HG02798 (cell line): ENCODE measurements at regions not wholly inside any gene's neighbourhood (a gene's known extent, or its start where the extent isn't known, plus 50 kb on each side); places are given as distances from the start of the nearest gene placed in this dataset.
"Not testable (repeated sequence)": the region's sequence is repeated elsewhere in the genome, so short reads cannot be mapped to it uniquely, and the experiment has no call there.

ENCODE experiments used
- ATAC-seq: cut with Tn5 transposase; IDR thresholded peaks from one replicate; pipeline ENCODE4 v1.9.1; 2021; ENCODE audit warnings: mild to moderate bottlenecking; ENCODE audit not compliant: unreplicated experiment, poor library complexity

- ATAC-seq: no peak
Observed at GRCh38 chr10:105761576-105762260, 1120.6 kb downstream of the SORCS3 start.

- no peak for ATAC-seq
Observed at GRCh38 chr10:105759669-105760068, 1118.6 kb downstream of the SORCS3 start.

- no peak for ATAC-seq
Observed at GRCh38 chr10:105758209-105758998, 1117.3 kb downstream of the SORCS3 start.

DNA sequence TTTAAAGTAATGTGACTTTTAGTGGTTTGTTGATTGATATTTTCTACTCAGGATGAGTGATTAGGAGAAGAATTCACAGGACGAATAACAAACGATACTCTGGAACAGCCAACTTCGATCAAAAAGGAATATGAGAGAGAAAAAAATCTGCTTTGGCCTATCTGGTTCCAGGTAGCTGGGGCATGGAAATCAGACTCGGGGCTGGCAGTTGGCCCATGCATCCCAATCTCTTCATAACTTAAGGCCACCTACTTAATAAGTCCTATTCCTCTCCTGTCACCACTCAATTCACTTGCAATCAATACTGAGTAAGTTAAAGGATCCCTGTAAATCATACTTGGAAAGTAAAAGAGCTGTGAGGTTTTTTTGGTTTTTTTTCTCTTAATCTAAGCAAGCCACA lies 1116.2 kb downstream of the SORCS3 start:
- ATAC-seq: no peak

GRCh38 chr10:105756386-105756785 lies 1115.3 kb downstream of the SORCS3 start:
- no peak for ATAC-seq

- no peak for ATAC-seq
Observed at GRCh38 chr10:105751688-105752087, 1110.6 kb downstream of the SORCS3 start.

DNA sequence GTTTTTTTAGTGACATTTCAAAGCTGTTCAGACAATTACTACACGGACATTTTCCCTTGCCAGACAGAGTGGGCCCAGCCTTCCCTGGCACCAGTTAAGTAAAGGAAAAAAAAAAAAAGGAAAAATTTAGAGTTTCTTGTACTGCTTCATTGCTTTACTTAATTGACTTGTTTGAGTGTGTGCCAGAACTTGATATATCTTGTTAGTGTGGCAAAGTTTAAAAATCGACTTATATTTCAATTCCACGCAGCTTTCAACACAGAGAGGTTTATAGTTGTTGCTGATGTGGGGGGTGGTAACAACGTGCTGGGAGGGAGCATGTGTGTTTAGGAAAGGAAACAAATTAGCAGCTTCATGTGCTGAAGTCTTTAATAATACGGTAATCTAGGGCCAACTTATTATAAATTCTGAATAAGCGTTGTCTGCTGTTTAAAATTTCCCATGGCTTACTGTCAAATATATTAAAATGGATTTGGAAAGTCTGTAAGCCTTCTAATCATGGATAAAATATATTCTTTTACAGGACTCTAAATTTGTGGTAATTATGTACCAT lies 1104.6 kb downstream of the SORCS3 start:
- no peak for ATAC-seq

DNA sequence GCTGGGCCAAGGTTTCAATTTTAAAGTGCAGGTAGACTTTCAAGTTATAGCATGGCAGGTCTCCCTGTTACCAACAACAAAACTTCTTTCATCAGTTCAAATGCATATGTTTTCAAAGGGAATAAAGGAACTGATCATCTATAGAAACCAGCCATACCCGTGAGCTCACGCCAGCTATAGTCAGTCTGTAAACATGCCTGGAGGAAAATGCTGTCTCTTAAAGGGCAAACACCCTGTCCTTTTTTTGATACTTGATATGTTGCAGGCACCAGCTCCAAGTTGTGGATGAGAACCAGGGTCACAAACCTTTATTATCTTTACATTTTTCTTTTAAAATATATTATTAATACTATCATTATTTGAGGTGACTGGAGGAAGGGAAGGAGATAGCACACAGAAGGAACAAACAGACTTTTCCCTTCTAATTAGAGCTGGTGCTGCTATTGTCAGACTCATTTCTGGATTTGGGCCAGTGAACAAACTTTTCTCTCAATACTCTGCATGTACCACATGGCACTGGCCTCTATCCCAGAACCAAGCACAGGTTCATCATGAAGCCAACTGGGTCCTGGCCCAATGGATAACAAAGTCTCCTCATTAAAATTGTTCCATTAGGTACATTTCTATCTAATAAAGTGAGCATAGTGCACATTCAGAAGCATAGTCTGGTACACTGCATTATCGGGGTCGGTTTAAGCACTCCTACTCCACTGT lies 1102.4 kb downstream of the SORCS3 start:
- ATAC-seq: no peak

DNA sequence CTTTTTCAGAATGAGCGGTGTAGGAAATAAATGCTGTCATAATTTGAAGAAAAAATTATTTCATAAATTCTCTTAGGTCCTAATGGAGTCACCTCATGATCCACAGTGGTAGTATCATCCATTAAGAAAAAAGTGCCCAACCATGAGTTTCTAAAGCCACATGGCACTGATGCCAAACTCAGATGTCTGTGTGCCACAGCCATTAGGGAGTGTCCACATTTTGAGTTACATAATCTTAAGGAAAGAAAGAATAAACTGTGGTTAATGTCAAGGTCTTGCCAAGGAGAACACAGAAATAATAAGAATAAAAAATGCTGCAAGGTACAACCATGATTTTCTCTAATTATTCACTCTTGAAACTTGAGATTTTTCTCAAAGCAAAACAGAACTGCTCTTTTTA lies 1101.8 kb downstream of the SORCS3 start:
- ATAC-seq: no peak

GRCh38 chr10:105742184-105742583 lies 1101.1 kb downstream of the SORCS3 start:
- ATAC-seq: no peak

GRCh38 chr10:105734479-105734878 lies 1093.4 kb downstream of the SORCS3 start:
- ATAC-seq: no peak

GRCh38 chr10:105733924-105734323 lies 1092.8 kb downstream of the SORCS3 start:
- no peak for ATAC-seq

GRCh38 chr10:105729428-105729827 lies 1088.3 kb downstream of the SORCS3 start:
- no peak for ATAC-seq

GRCh38 chr10:105727586-105727985 lies 1086.5 kb downstream of the SORCS3 start:
- not testable (repeated sequence) for ATAC-seq

DNA sequence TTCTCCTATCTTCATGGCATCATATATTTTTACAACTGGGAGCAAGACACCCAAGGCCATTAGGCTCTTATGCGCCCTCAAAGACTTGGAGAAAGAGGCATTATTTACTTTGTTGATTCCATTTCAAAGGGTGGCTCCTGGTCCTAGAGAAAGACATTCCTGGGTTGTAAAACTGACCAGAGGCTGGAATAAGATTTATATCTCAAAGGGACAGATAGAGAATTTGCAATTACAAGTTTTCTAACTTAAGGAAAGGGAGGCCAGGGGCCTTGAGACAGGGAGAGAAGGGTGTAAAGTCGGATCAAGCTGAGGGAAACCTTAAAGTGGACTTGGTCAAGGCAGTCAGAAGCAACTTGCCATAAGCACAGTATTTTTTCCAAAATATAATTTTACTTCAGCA lies 1086.0 kb downstream of the SORCS3 start:
- no peak for ATAC-seq

DNA sequence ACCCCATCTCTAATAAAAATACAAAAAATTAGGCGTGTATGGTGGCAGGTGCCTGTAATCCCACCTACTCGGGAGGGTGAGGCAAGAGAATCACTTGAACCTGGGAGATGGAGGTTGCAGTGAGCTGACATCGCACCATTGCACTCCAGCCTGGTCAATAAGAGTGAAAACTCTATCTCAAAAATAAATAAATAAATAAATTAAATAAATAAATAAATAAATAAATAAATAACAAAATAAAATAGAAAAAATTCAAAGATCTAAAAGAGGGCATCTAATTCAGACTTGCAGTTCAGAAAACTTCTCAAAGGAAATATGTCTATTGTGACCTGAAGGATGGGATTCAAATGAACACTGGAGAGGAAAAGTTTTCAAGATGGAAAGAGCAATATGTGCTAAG lies 1085.1 kb downstream of the SORCS3 start:
- no peak for ATAC-seq

GRCh38 chr10:105725007-105725406 lies 1083.9 kb downstream of the SORCS3 start:
- ATAC-seq: no peak

GRCh38 chr10:105718207-105718995 lies 1077.3 kb downstream of the SORCS3 start:
- no peak for ATAC-seq

DNA sequence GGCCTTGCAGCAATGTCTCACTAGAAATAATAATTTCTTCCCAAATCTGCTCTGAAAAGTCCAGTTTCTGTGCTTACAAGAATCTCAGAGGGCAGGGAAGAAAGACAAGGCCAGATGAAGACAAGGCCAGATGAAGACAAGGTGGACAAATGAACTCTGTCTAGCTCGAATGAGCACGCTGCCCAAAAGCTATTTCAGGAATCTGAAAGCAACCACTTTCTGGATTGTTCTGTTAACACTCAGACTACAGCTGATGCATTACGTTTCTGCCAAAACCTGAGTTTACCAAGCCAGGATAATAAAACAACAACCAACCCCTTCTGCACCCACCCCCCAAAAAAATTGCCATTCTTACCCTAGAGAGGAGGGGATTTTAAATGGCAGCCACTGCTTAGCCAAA lies 1073.6 kb downstream of the SORCS3 start:
- ATAC-seq: no peak

GRCh38 chr10:105707603-105708002 lies 1066.5 kb downstream of the SORCS3 start:
- ATAC-seq: no peak
